HepG2 (cell line): ENCODE measurements at regions not wholly inside any gene's neighbourhood (a gene's known extent, or its start where the extent isn't known, plus 50 kb on each side); places are given as distances from the start of the nearest gene placed in this dataset.

Source experiments
- ATAC-seq: fragments of 200-7000 bp; cut with Tn5 transposase; 3 replicates; pipeline ENCODE4 v1.9.1; 2020; ENCODE audit warnings: mild to moderate bottlenecking, moderate library complexity
- BruUV-seq: library from RNA; stranded (reverse); fragments of 400-500 nt; replicated peaks from 2 replicates; lab custom pipeline; 2021; lab: Mats Ljungman, UMichigan
- CTCF ChIA-PET: fragments of 300-600 bp; formaldehyde crosslinking; extraction: SDS; loops from one replicate; lab custom pipeline; 2021; ENCODE audit warnings: low total read pairs, inconsistent platforms, low intra/inter-chr PET ratio; lab: Yijun Ruan, JAX
- POLR2A ChIA-PET: fragments of 350-600 bp; sonication (Branson Sonifier 250); formaldehyde crosslinking; loops from one replicate; lab custom pipeline; 2020; ENCODE audit warnings: antibody characterized with exemption, inconsistent platforms; lab: Yijun Ruan, JAX
- DNase-seq: peaks from one replicate; pipeline ENCODE4 v3.0.0-alpha.2; 2015; ENCODE audit warnings: low spot score
- FAIRE-seq: peaks from 3 replicates; lab custom pipeline; 2011; peaks lifted over from hg19 to GRCh38; lab: Jason Lieb, UNC
- H2AFZ ChIP-seq: one replicate; pipeline ENCODE4 v1.6.1; 2011; ENCODE audit warnings: low read length, inconsistent platforms
- H3K27ac ChIP-seq: fragments of 300-600 bp; 3 replicates; pipeline ENCODE4 v1.8.0; 2011; ENCODE audit warnings: mixed run types, mild to moderate bottlenecking, mixed read lengths, low read length, inconsistent platforms; ENCODE audit not compliant: insufficient read depth; ENCODE audit errors: extremely low read length
- H3K27me3 ChIP-seq, 2 experiments: fragments of 200-600 bp in 1 of 2; 2 replicates in 1 of 2; 3 replicates in 1 of 2; pipeline versions ENCODE4 v1.6.0 to v1.8.0; 2011; ENCODE audit warnings: low read length in 2 of 2, mild to moderate bottlenecking in 2 of 2, moderate library complexity in 2 of 2, inconsistent platforms in 1 of 2; ENCODE audit not compliant: insufficient read depth in 2 of 2, control insufficient read depth in 1 of 2
- H3K36me3 ChIP-seq, 2 experiments: fragments of 200-600 bp in 1 of 2; replicated peaks in 1 of 2; 2 replicates in 1 of 2; 3 replicates in 1 of 2; pipeline versions ENCODE4 v1.5.1 to v1.8.0; 2011; ENCODE audit warnings: low read length in 2 of 2, inconsistent platforms in 1 of 2; ENCODE audit not compliant: insufficient read depth in 2 of 2, control insufficient read depth in 1 of 2
- H3K4me1 ChIP-seq: 2 replicates; pipeline ENCODE4 v1.5.1; 2012; ENCODE audit warnings: low read length, inconsistent platforms; ENCODE audit not compliant: insufficient read depth
- H3K4me2 ChIP-seq: 2 replicates; pipeline ENCODE4 v1.6.0; 2011; ENCODE audit warnings: low read depth, low read length, inconsistent platforms
- H3K4me3 ChIP-seq, 3 experiments: fragments of 200-600 bp in 1 of 3; sonication (generic), shearing (Covaris generic) in 1 of 3; replicated peaks in 1 of 3; 2 replicates each; pipeline ENCODE4 v1.5.1; 2011 to 2016; ENCODE audit warnings: low read length in 3 of 3, inconsistent platforms in 2 of 3, low read depth in 2 of 3, mild to moderate bottlenecking in 2 of 3, control low read depth in 1 of 3, mixed read lengths in 1 of 3; ENCODE audit not compliant: insufficient read depth in 1 of 3
- H3K79me2 ChIP-seq: one replicate; pipeline ENCODE4 v1.6.1; 2011; ENCODE audit warnings: low read length, inconsistent platforms; ENCODE audit not compliant: insufficient read depth
- H3K9ac ChIP-seq: 2 replicates; pipeline ENCODE4 v1.6.0; 2011; ENCODE audit warnings: mild to moderate bottlenecking, low read depth, low read length, inconsistent platforms; ENCODE audit not compliant: insufficient read depth
- H3K9me3 ChIP-seq: 2 replicates; pipeline ENCODE4 v1.5.1; 2012; ENCODE audit warnings: mild to moderate bottlenecking, low read length
- H4K20me1 ChIP-seq: 2 replicates; pipeline ENCODE4 v1.6.0; 2011; ENCODE audit warnings: inconsistent platforms, mild to moderate bottlenecking, low read length, moderate library complexity; ENCODE audit not compliant: insufficient read depth
- BCL6 ChIP-seq: IDR thresholded peaks from 2 replicates; pipeline ENCODE4 v1.6.1; 2016; ENCODE audit warnings: missing genetic modification reagents, missing compliant biosample characterization
- KDM6A ChIP-seq: IDR thresholded peaks from 2 replicates; pipeline ENCODE4 v1.6.1; 2016; ENCODE audit warnings: low read depth
- POLR2AphosphoS5 ChIP-seq: IDR thresholded peaks from 2 replicates; pipeline ENCODE4 v1.6.1; 2012; ENCODE audit warnings: low read depth, low read length
- RNF2 ChIP-seq: fragments of 450-650 bp; conservative IDR thresholded peaks from 2 replicates; pipeline ENCODE4 v1.6.1; 2016; ENCODE audit warnings: low read depth
- RNF219 ChIP-seq: sonication (generic); formaldehyde crosslinking; IDR thresholded peaks from 2 replicates; pipeline ENCODE4 v1.5.0; 2020; ENCODE audit warnings: mild to moderate bottlenecking, missing genetic modification reagents
- SKI ChIP-seq: fragments of 450-650 bp; IDR thresholded peaks from one replicate; pipeline ENCODE4 v1.6.1; 2018; ENCODE audit warnings: mild to moderate bottlenecking; ENCODE audit not compliant: partially characterized antibody
- ZC3H4 ChIP-seq: sonication (generic); formaldehyde crosslinking; IDR thresholded peaks from 2 replicates; pipeline ENCODE4 v1.4.0; 2020; ENCODE audit warnings: missing genetic modification reagents, borderline replicate concordance
- ZNF18 ChIP-seq: sonication (generic); formaldehyde crosslinking; IDR thresholded peaks from 2 replicates; pipeline ENCODE4 v1.8.0; 2022; ENCODE audit warnings: mild to moderate bottlenecking, missing genetic modification reagents; ENCODE audit not compliant: insufficient replicate concordance
- ZNF205 ChIP-seq: IDR thresholded peaks from 2 replicates; pipeline ENCODE4 v1.6.1; 2018; ENCODE audit warnings: missing biosample characterization, missing genetic modification reagents
- ZNF281 ChIP-seq: sonication (generic); formaldehyde crosslinking; IDR thresholded peaks from 2 replicates; pipeline ENCODE4 v1.4.0; 2020; ENCODE audit warnings: missing genetic modification reagents, borderline replicate concordance
- ZNF781 ChIP-seq: sonication (generic); formaldehyde crosslinking; IDR thresholded peaks from 2 replicates; pipeline ENCODE4 v1.5.1; 2020; ENCODE audit warnings: borderline replicate concordance, mild to moderate bottlenecking, missing genetic modification reagents; ENCODE audit errors: not compliant biosample characterization
- WGBS: methylation state at CpG from one replicate; pipeline ENCODE4 v1.1.6; 2017; ENCODE audit warnings: low lambda C conversion rate; 5-methylcytosine and 5-hydroxymethylcytosine counted together
- in situ Hi-C: cut with HindIII; loops from 2 replicates; pipeline ENCODE4 v1.10.0; 2017; ENCODE audit warnings: low pct_unique_long_range_greater_than_20kb; ENCODE audit not compliant: extremely low pct_ligation_motif_present
- intact Hi-C: fragments of 100-400 bp; cut with micrococcal nuclease; formaldehyde crosslinking; loops from one replicate; pipeline ENCODE4 v1.10.0; 2022; ENCODE audit not compliant: unreplicated experiment

GRCh38 chr18:5667356-5667755 is 123.6 kb upstream of the EPB41L3 start:
- ATAC-seq (no peak), FAIRE-seq (no peak), DNase-seq (no peak)
- no peak overlapping the region for H3K4me3 ChIP-seq
- H3K9ac ChIP-seq = no peak overlapping the region
- intact Hi-C loops (no loop called here), in situ Hi-C loops (no loop called here)
- H3K27ac ChIP-seq = no peak overlapping the region
- H3K9me3 ChIP-seq = no peaks in the 10 kb centered on the region
- no peak overlapping the region for H2AFZ ChIP-seq
- no peaks in the 10 kb centered on the region for H3K36me3 ChIP-seq
- H3K79me2 ChIP-seq = no peaks in the 10 kb centered on the region
- H3K4me1 ChIP-seq = no peaks in the 10 kb centered on the region
- ChIA-PET CTCF (no interaction called here), POLR2A (no interaction called here)
- no TSS peak for BruUV-seq
- no peak overlapping the region for H3K4me2 ChIP-seq
- no peaks in the 10 kb centered on the region; a peak in 2 of 5 replicates for H3K27me3 ChIP-seq
- TF ChIP-seq KDM6A = no peak
- no peak for TF ChIP-seq ZC3H4 (CRISPR knock-in tag)
- no peak for TF ChIP-seq ZNF205 (CRISPR knock-in tag)
- no peak for TF ChIP-seq ZNF781 (CRISPR knock-in tag)
- under 1% methylated on average over 3 of the region's 3 CpGs for WGBS
- H4K20me1 ChIP-seq = no peaks in the 10 kb centered on the region

- ATAC-seq (no peak), FAIRE-seq (no peak), DNase-seq (no peak)
- Histone ChIP-seq H2AFZ (no peak overlapping the region), H3K27ac (no peak overlapping the region), H3K27me3 (no peaks in the 10 kb centered on the region), H3K9ac (no peak overlapping the region), H3K79me2 (no peaks in the 10 kb centered on the region), H3K9me3 (no peaks in the 10 kb centered on the region), H4K20me1 (no peaks in the 10 kb centered on the region), H3K36me3 (no peaks in the 10 kb centered on the region), H3K4me3 (no peak overlapping the region), H3K4me2 (no peak overlapping the region), H3K4me1 (no peaks in the 10 kb centered on the region)
- WGBS = 0% methylated on average over 3 of the region's 3 CpGs
- in situ Hi-C loops = no loop called here
- ChIA-PET CTCF (no interaction called here), POLR2A (no interaction called here)
- no TSS peak for BruUV-seq
- intact Hi-C loops = no loop called here
- TF ChIP-seq BCL6 (CRISPR knock-in tag) (no peak), RNF219 (CRISPR knock-in tag) (no peak), RNF2 (no peak), POLR2AphosphoS5 (no peak), SKI (no peak), ZNF18 (no peak), ZNF281 (CRISPR knock-in tag) (no peak)
Observed at GRCh38 chr18:5662586-5663090, 118.8 kb upstream of the EPB41L3 start.
